ENCODE measurements at regions not wholly inside any gene's neighbourhood (a gene's known extent, or its start where the extent isn't known, plus 50 kb on each side); places are given as distances from the start of the nearest gene placed in this dataset.

- H3K9me3 ChIP-seq (ENCODE audit: control insufficient read depth, low read length), result no peaks in the 10 kb centered on the region
- no peaks in the 10 kb centered on the region for H3K79me2 ChIP-seq
- no peak overlapping the region for H3K4me3 ChIP-seq (ENCODE audit: low read depth, low read length)
- no peak overlapping the region for H3K9ac ChIP-seq
- H3K27ac ChIP-seq, result no peak overlapping the region
- no peaks in the 10 kb centered on the region for H3K36me3 ChIP-seq (ENCODE audit: control insufficient read depth, insufficient read depth, low read length)
- H3K27me3 ChIP-seq (ENCODE audit: control insufficient read depth, insufficient read depth, low read length), result no peaks in the 10 kb centered on the region
- no peak overlapping the region for H3K4me2 ChIP-seq (ENCODE audit: low read length)
- no peak for TF ChIP-seq CTCF (IDR thresholded peaks at IDR 0.05)
- H3K4me1 ChIP-seq, result no peaks in the 10 kb centered on the region
- H2AFZ ChIP-seq, result no peak overlapping the region
Observed at GRCh38 chr4:136743238-136743637, 789.1 kb downstream of the PCDH18 start.

GRCh38 chr4:136742333-136742732 lies 790.0 kb downstream of the PCDH18 start:
- Histone ChIP-seq H3K4me3 (ENCODE audit: low read depth, low read length) (no peak overlapping the region), H2AFZ (no peak overlapping the region)

GRCh38 chr4:136741468-136741867 lies 790.8 kb downstream of the PCDH18 start:
- Histone ChIP-seq H3K36me3 (ENCODE audit: control insufficient read depth, insufficient read depth, low read length) (no peaks in the 10 kb centered on the region), H3K4me2 (ENCODE audit: low read length) (no peak overlapping the region), H3K4me3 (ENCODE audit: low read depth, low read length) (no peak overlapping the region), H3K9ac (no peak overlapping the region), H3K79me2 (no peaks in the 10 kb centered on the region), H2AFZ (no peak overlapping the region), H3K27ac (no peak overlapping the region), H3K27me3 (ENCODE audit: control insufficient read depth, insufficient read depth, low read length) (no peaks in the 10 kb centered on the region), H3K9me3 (ENCODE audit: control insufficient read depth, low read length) (no peaks in the 10 kb centered on the region), H3K4me1 (no peaks in the 10 kb centered on the region)
- TF ChIP-seq CTCF (IDR thresholded peaks at IDR 0.05), result no peak

More at GRCh38 chr4:136742333-136742732, 790.0 kb downstream of the PCDH18 start:
- Histone ChIP-seq H3K36me3 (ENCODE audit: control insufficient read depth, insufficient read depth, low read length) (no peaks in the 10 kb centered on the region), H3K27ac (no peak overlapping the region), H3K79me2 (no peaks in the 10 kb centered on the region), H3K4me1 (no peaks in the 10 kb centered on the region), H3K27me3 (ENCODE audit: control insufficient read depth, insufficient read depth, low read length) (no peaks in the 10 kb centered on the region), H3K4me2 (ENCODE audit: low read length) (no peak overlapping the region), H3K9me3 (ENCODE audit: control insufficient read depth, low read length) (no peaks in the 10 kb centered on the region), H3K9ac (no peak overlapping the region)
- TF ChIP-seq CTCF (IDR thresholded peaks at IDR 0.05), result no peak

- no peaks in the 10 kb centered on the region for H3K9me3 ChIP-seq (ENCODE audit: control insufficient read depth, low read length)
- H3K4me1 ChIP-seq, result no peaks in the 10 kb centered on the region
- no peak overlapping the region for H3K4me2 ChIP-seq (ENCODE audit: low read length)
- no peaks in the 10 kb centered on the region for H3K36me3 ChIP-seq (ENCODE audit: control insufficient read depth, insufficient read depth, low read length)
- no peak overlapping the region for H3K27ac ChIP-seq
- H2AFZ ChIP-seq, result no peak overlapping the region
- no peak for TF ChIP-seq CTCF (IDR thresholded peaks at IDR 0.05)
- H3K27me3 ChIP-seq (ENCODE audit: control insufficient read depth, insufficient read depth, low read length), result no peaks in the 10 kb centered on the region
- no peaks in the 10 kb centered on the region for H3K79me2 ChIP-seq
- no peak overlapping the region for H3K4me3 ChIP-seq (ENCODE audit: low read depth, low read length)
- no peak overlapping the region for H3K9ac ChIP-seq
Observed at GRCh38 chr4:136740326-136740725, 792.0 kb downstream of the PCDH18 start.

GRCh38 chr4:136737066-136737465 lies 795.2 kb downstream of the PCDH18 start:
- H2AFZ ChIP-seq, result no peak overlapping the region
- H3K36me3 ChIP-seq (ENCODE audit: control insufficient read depth, insufficient read depth, low read length), result no peaks in the 10 kb centered on the region
- TF ChIP-seq CTCF (IDR thresholded peaks at IDR 0.05), result no peak
- H3K79me2 ChIP-seq, result no peaks in the 10 kb centered on the region
- no peak overlapping the region for H3K4me2 ChIP-seq (ENCODE audit: low read length)
- H3K4me1 ChIP-seq, result no peaks in the 10 kb centered on the region
- H3K9ac ChIP-seq, result no peak overlapping the region
- no peaks in the 10 kb centered on the region for H3K9me3 ChIP-seq (ENCODE audit: control insufficient read depth, low read length)
- H3K27me3 ChIP-seq (ENCODE audit: control insufficient read depth, insufficient read depth, low read length), result no peaks in the 10 kb centered on the region
- no peak overlapping the region for H3K4me3 ChIP-seq (ENCODE audit: low read depth, low read length)
- no peak overlapping the region for H3K27ac ChIP-seq

All from parathyroid adenoma (tissue), 2 donors.